GM19397 (cell line): ENCODE measurements at regions not wholly inside any gene's neighbourhood (a gene's known extent, or its start where the extent isn't known, plus 50 kb on each side); places are given as distances from the start of the nearest gene placed in this dataset.
"Not testable (repeated sequence)": the region's sequence is repeated elsewhere in the genome, so short reads cannot be mapped to it uniquely, and the experiment has no call there.

Source experiments
- ATAC-seq: cut with Tn5 transposase; IDR thresholded peaks from one replicate; pipeline ENCODE4 v1.9.1; 2021; ENCODE audit warnings: mild to moderate bottlenecking, moderate library complexity; ENCODE audit not compliant: unreplicated experiment

GRCh38 chr10:117838500-117839498 is 207.9 kb downstream of the RAB11FIP2 start:
- ATAC-seq, result not testable (repeated sequence)

GRCh38 chr10:117856426-117856825 is 190.3 kb downstream of the RAB11FIP2 start:
- not testable (repeated sequence) for ATAC-seq

- no peak for ATAC-seq
Measured at GRCh38 chr10:117860135-117860534, 186.6 kb downstream of the RAB11FIP2 start.

- ATAC-seq, result no peak
Measured at GRCh38 chr10:117860823-117861222, 185.9 kb downstream of the RAB11FIP2 start.

- no peak for ATAC-seq
Measured at GRCh38 chr10:117861329-117861728, 185.4 kb downstream of the RAB11FIP2 start.

- no peak for ATAC-seq
Measured at GRCh38 chr10:117863771-117864170, 183.0 kb downstream of the RAB11FIP2 start.

- ATAC-seq, result no peak
Measured at GRCh38 chr10:117865945-117866344, 180.8 kb downstream of the RAB11FIP2 start.

GRCh38 chr10:117868151-117868550 is 178.6 kb downstream of the RAB11FIP2 start:
- ATAC-seq, result no peak

GRCh38 chr10:117875793-117876192 is 170.9 kb downstream of the RAB11FIP2 start:
- ATAC-seq, result no peak

- no peak for ATAC-seq
Measured at GRCh38 chr10:117876210-117876609, 170.5 kb downstream of the RAB11FIP2 start.

- no peak for ATAC-seq
Measured at GRCh38 chr10:117878626-117879025, 168.1 kb downstream of the RAB11FIP2 start.

GRCh38 chr10:117884093-117884492 is 162.6 kb downstream of the RAB11FIP2 start:
- ATAC-seq, result no peak

- no peak for ATAC-seq
Measured at GRCh38 chr10:117884592-117884991, 162.1 kb downstream of the RAB11FIP2 start.

- ATAC-seq, result no peak
Measured at GRCh38 chr10:117885206-117885829, 161.4 kb downstream of the RAB11FIP2 start.

GRCh38 chr10:117886766-117887165 is 160.0 kb downstream of the RAB11FIP2 start:
- no peak for ATAC-seq

GRCh38 chr10:117889664-117890063 is 157.1 kb downstream of the RAB11FIP2 start:
- no peak for ATAC-seq

GRCh38 chr10:117892681-117893220 is 154.0 kb downstream of the RAB11FIP2 start:
- no peak for ATAC-seq

- ATAC-seq, result no peak
Measured at GRCh38 chr10:117894339-117894738, 152.4 kb downstream of the RAB11FIP2 start.

- no peak for ATAC-seq
Measured at GRCh38 chr10:117896517-117896916, 150.2 kb downstream of the RAB11FIP2 start.

GRCh38 chr10:117899181-117899683 is 147.5 kb downstream of the RAB11FIP2 start:
- ATAC-seq, result no peak

- no peak for ATAC-seq
Measured at GRCh38 chr10:117900280-117900679, 146.5 kb downstream of the RAB11FIP2 start.
